Spleen (tissue), 7 donors: ENCODE measurements at regions not wholly inside any gene's neighbourhood (a gene's known extent, or its start where the extent isn't known, plus 50 kb on each side); places are given as distances from the start of the nearest gene placed in this dataset.

Experiments used
- CTCF ChIP-seq, 11 experiments: fragments of 200-600 bp in 7 of 11; fragments of 450-650 bp in 4 of 11; sonication (generic) in 4 of 11; IDR thresholded peaks in 8 of 11; conservative IDR thresholded peaks in 3 of 11; 1 replicate in 7 of 11; 2 replicates in 4 of 11; pipeline versions ENCODE4 v1.4.0 to v1.8.0; 2016 to 2021; ENCODE audit warnings: antibody characterized with exemption in 11 of 11, inconsistent platforms in 4 of 11, mild to moderate bottlenecking in 1 of 11
- POLR2A ChIP-seq, 3 donors: fragments of 450-650 bp; IDR thresholded peaks; one replicate each; pipeline ENCODE4 v1.5.1; 2017; ENCODE audit warnings: antibody characterized with exemption in 3 of 3, mild to moderate bottlenecking in 1 of 3
- donor health status: DM: no; HTN: no; CAD: no; lungs with moderate emphysema.
- donor health status: DM: no; HTN: no; CAD: no.
- donor health status: DM: no; HTN: no; CAD: no.

GRCh38 chr14:105919458-105920150 lies 393.2 kb downstream of the TMEM121 start:
- TF ChIP-seq POLR2A (IDR thresholded peaks at IDR 0.05) (no peak), CTCF (IDR thresholded peaks at IDR 0.05 in 8 of 11, conservative IDR thresholded peaks at IDR 0.05 in 3 of 11) (no peak)
